ENCODE measurements at regions not wholly inside any gene's neighbourhood (a gene's known extent, or its start where the extent isn't known, plus 50 kb on each side); places are given as distances from the start of the nearest gene placed in this dataset.
"Not testable (repeated sequence)": the region's sequence is repeated elsewhere in the genome, so short reads cannot be mapped to it uniquely, and the experiment has no call there.

GRCh38 chr1:181250038-181250437 lies 161.5 kb downstream of the IER5 start:
- H3K27me3 ChIP-seq (replicated peaks; ENCODE audit: insufficient read depth): no peaks in the 10 kb centered on the region
- H3K9me3 ChIP-seq: peaks cover 4% of the 10 kb centered on the region
- no peak for DNase-seq (ENCODE audit: low spot score)
- no peak overlapping the region for H3K27ac ChIP-seq
- H3K4me3 ChIP-seq: no peak overlapping the region
- H3K4me1 ChIP-seq (ENCODE audit: control insufficient read depth in 1 of 2, low read depth in 2 of 2): peaks cover 0 to 5% of the 10 kb centered on the region in 2 donors
- TF ChIP-seq CTCF (IDR thresholded peaks at IDR 0.05): no peak
- no peak for ATAC-seq (ENCODE audit: insufficient number of reproducible peaks, low FRiP score, low read depth)
- no peaks in the 10 kb centered on the region for H3K36me3 ChIP-seq

GRCh38 chr1:181251001-181251712 lies 162.7 kb downstream of the IER5 start:
- DNase-seq (ENCODE audit: low spot score) (no peak), ATAC-seq (ENCODE audit: insufficient number of reproducible peaks, low FRiP score, low read depth) (no peak)
- TF ChIP-seq CTCF (IDR thresholded peaks at IDR 0.05): no peak
- no peaks in the 10 kb centered on the region for H3K27me3 ChIP-seq (replicated peaks; ENCODE audit: insufficient read depth)
- peaks cover 0 to 5% of the 10 kb centered on the region in 2 donors for H3K4me1 ChIP-seq (ENCODE audit: control insufficient read depth in 1 of 2, low read depth in 2 of 2)
- H3K27ac ChIP-seq: no peak overlapping the region
- peaks cover 4% of the 10 kb centered on the region for H3K9me3 ChIP-seq
- no peak overlapping the region for H3K4me3 ChIP-seq
- no peaks in the 10 kb centered on the region for H3K36me3 ChIP-seq

GRCh38 chr1:181251713-181252075 lies 163.2 kb downstream of the IER5 start:
- no peak for ATAC-seq (ENCODE audit: insufficient number of reproducible peaks, low FRiP score, low read depth)
- Histone ChIP-seq H3K27me3 (replicated peaks; ENCODE audit: insufficient read depth) (no peaks in the 10 kb centered on the region), H3K27ac (no peak overlapping the region), H3K36me3 (no peaks in the 10 kb centered on the region), H3K4me3 (no peak overlapping the region), H3K4me1 (ENCODE audit: control insufficient read depth in 1 of 2, low read depth in 2 of 2) (peaks cover 0 to 5% of the 10 kb centered on the region in 2 donors), H3K9me3 (no peaks in the 10 kb centered on the region)
- TF ChIP-seq CTCF (IDR thresholded peaks at IDR 0.05): no peak
- DNase-seq (ENCODE audit: low spot score): no peak

GRCh38 chr1:181253601-181254000 lies 165.1 kb downstream of the IER5 start:
- H3K27ac ChIP-seq; ATAC-seq (ENCODE audit: insufficient number of reproducible peaks, low FRiP score, low read depth); H3K9me3 ChIP-seq: not testable (repeated sequence)

GRCh38 chr1:181255270-181255929 lies 166.9 kb downstream of the IER5 start:
- ATAC-seq (ENCODE audit: insufficient number of reproducible peaks, low FRiP score, low read depth): no peak

More at GRCh38 chr1:181253601-181254000, 165.1 kb downstream of the IER5 start:
- H3K27me3 ChIP-seq (replicated peaks; ENCODE audit: insufficient read depth); DNase-seq (ENCODE audit: low spot score); H3K4me3 ChIP-seq; H3K4me1 ChIP-seq (ENCODE audit: control insufficient read depth in 1 of 2, low read depth in 2 of 2); H3K36me3 ChIP-seq: not testable (repeated sequence)

More at GRCh38 chr1:181255270-181255929, 166.9 kb downstream of the IER5 start:
- Histone ChIP-seq H3K4me1 (ENCODE audit: control insufficient read depth in 1 of 2, low read depth in 2 of 2) (peaks cover 0 to 5% of the 10 kb centered on the region in 2 donors), H3K9me3 (no peaks in the 10 kb centered on the region), H3K36me3 (no peaks in the 10 kb centered on the region), H3K27ac (no peak overlapping the region), H3K27me3 (replicated peaks; ENCODE audit: insufficient read depth) (no peaks in the 10 kb centered on the region), H3K4me3 (no peak overlapping the region)
- no peak for DNase-seq (ENCODE audit: low spot score)
- TF ChIP-seq CTCF (IDR thresholded peaks at IDR 0.05): no peak

Data from thoracic aorta (tissue), 2 donors.